ENCODE measurements at regions not wholly inside any gene's neighbourhood (a gene's known extent, or its start where the extent isn't known, plus 50 kb on each side); places are given as distances from the start of the nearest gene placed in this dataset.
A peak's percentile ranks its signal among the peaks of the same experiment; 100 is the strongest.
"Not testable (repeated sequence)": the region's sequence is repeated elsewhere in the genome, so short reads cannot be mapped to it uniquely, and the experiment has no call there.

DNA sequence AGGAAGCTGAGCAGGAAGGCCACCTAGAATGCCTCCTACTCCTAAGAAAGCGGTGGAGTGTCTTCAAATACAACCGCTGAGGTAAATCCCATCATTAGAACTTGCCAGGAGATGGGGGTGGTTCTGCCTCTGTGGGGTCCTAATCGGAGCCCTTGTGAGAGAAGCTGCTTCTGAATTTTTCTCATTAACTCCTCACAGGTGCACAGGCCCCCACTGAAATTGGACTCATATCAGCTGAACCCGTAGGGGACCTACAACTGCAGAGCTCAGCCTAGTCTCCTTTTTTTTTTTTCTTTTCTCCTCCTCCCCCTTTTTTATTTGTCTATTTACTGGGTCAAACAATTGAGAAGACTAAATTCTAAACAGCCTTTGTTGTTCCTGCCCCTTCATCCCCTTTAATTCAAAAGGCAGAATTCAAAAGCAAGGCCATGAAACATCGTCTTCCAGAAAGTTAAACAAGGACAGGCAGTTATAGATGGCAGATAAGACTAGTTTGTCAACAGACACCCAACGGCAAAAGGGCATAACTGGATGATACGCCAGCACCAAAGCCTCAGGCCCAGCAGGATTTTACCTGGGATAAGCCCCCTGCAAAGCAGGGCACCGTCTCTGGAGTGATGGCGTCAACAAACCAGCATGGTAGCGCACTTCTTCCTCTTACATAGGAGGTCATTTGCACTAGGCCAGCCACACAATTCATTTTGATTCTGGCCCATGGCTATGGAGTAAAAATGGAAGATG is 213.7 kb upstream of the HES1 start:
- H3K9me3 Mint-ChIP-seq: peaks cover 0 to 10% (median 4%) of the 10 kb centered on the region in 9 donors
- POLR2A ChIA-PET: no interaction called here
- H3K27ac Mint-ChIP-seq: no peak overlapping the region
- no peak for ATAC-seq
- DNase-seq: no peak
- H3K4me1 Mint-ChIP-seq: peaks cover 0 to 4% (median 0%) of the 10 kb centered on the region in 4 donors
- no peaks in the 10 kb centered on the region for H3K36me3 Mint-ChIP-seq
- H3K27me3 Mint-ChIP-seq: peaks cover 0 to 6% (median 2%) of the 10 kb centered on the region in 5 donors
- no peak overlapping the region for H3K4me3 Mint-ChIP-seq

DNA sequence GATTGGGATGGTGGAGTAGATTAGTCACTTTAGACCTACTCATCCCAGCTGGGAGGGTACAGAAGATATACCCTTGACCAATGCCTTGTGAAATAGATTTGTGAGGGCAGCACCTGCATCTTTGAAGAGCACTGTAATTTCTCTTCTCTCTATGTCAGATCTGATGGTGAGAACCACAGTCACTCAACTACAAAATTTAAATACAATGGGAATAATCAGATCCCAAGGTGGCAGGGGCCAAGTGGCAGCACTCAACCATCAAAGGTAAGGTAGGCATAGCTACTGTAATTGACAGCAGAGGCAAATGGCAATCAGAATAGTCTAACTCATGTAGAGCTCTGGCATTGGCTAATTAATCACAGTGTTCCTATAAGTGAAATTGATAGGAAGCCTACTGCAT is 212.0 kb upstream of the HES1 start:
- DNase-seq, H3K36me3 Mint-ChIP-seq, POLR2A ChIA-PET, H3K4me3 Mint-ChIP-seq, H3K27me3 Mint-ChIP-seq, H3K4me1 Mint-ChIP-seq, ATAC-seq, H3K27ac Mint-ChIP-seq: not testable (repeated sequence)
- H3K9me3 Mint-ChIP-seq: peaks cover 0 to 10% (median 4%) of the 10 kb centered on the region in 9 donors

DNA sequence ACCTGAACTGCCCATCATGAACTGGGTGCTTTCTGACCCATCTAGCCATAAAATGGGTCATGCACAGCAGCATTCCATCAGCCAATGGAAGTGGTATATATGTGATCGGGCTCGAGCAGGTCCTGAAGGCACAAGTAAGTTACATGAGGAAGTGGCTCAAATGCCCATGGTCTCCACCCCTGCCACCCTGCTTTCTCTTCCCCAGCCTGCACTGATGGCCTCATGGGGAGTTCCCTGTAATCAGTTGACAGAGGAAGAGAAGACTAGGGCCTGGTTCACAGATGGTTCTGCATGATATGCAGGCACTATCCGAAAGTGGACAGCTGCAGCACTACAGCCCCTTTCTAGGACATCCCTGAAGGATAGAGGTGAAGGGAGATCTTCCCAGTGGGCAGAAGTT is 209.9 kb upstream of the HES1 start:
- H3K4me3 Mint-ChIP-seq, POLR2A ChIA-PET, H3K27ac Mint-ChIP-seq, ATAC-seq, H3K36me3 Mint-ChIP-seq, H3K4me1 Mint-ChIP-seq, DNase-seq: not testable (repeated sequence)
- Mint-ChIP-seq H3K27me3 (peaks cover 0 to 14% (median 2%) of the 10 kb centered on the region in 5 donors), H3K9me3 (peaks cover 0 to 10% (median 4%) of the 10 kb centered on the region in 9 donors)

DNA sequence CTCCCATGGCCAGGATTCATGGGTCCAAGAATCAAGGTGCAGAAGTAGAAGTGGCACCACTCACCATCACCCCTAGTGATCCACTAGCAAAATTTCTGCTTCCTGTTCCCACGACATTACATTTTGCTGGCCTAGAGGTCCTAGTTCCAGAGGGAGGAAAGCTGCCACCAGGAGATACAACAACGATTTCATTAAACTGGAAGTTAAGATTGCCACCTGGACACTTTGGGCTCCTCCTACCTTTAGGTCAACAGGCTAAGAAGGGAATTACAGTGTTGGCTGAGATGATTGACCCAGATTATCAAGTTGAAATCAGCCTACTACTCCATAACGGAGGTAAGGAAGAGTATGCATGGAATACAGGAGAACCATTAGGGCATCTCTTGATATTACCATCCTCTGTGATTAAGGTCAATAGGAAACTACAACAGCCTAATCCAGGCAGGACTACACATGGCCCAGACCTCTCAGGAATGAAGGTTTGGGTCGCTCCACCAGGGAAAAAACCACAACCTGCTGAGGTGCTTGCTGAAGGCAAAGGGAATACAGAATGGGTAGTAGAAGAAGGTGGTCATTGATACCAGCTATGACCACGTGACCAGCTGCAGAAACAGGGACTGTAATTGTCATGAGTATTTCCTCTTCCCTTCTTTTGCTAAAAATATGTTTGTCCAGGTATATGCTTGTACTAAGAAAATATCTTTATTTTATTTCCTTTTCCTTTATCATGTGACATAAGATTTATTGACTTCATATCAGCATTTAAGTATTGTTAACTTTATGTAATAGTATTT is 208.3 kb upstream of the HES1 start:
- H3K27ac Mint-ChIP-seq, ATAC-seq, H3K36me3 Mint-ChIP-seq, H3K4me3 Mint-ChIP-seq, POLR2A ChIA-PET, DNase-seq, H3K4me1 Mint-ChIP-seq: not testable (repeated sequence)
- peaks cover 0 to 10% (median 4%) of the 10 kb centered on the region in 9 donors for H3K9me3 Mint-ChIP-seq
- peaks cover 2 to 17% (median 10%) of the 10 kb centered on the region in 5 donors for H3K27me3 Mint-ChIP-seq

DNA sequence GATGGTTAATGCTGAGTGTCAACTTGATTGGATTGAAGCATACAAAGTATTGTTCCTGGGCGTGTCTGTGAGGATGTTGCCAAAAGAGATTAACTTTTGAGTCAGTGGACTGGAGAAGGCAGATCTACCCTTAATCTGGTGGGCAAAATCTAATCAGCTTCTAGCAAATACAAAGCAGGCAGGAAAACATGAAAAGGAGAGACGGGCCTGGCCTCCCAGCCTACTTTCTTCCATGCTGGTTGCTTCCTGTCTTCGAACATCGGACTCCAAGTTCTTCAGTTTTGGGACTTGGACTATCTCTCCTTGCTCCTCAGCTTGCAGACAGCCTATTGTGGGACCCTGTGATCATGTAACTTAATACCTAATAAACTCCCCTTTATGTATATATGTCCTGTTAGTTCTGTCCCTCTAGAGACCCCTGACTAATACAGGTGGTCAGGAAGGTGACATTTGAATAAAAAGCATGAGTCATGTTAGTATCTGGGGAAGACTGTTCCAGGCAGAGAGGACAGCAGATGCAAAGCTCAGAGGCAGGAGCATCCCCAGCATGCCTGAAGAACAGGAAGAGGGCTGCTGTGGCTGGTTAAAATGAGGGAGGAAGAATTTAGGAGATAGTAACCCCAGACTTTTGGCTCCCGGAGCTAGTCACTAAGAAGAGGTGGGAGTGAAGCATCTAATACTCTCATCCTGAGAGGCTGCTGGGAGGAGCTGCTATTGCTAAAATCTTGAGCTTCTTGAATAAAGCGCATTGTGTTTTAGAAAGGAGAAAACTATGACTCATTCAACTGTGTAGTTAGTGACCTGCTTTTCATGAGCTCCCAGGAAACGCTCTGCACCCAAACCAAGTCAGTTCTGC is 207.4 kb upstream of the HES1 start:
- DNase-seq (no peak), ATAC-seq (no peak)
- POLR2A ChIA-PET: no interaction called here
- Mint-ChIP-seq H3K4me3 (no peak overlapping the region), H3K4me1 (peaks cover 0 to 4% (median 0%) of the 10 kb centered on the region in 4 donors), H3K27ac (no peak overlapping the region), H3K9me3 (peaks cover 0 to 8% (median 2%) of the 10 kb centered on the region in 9 donors), H3K27me3 (peaks cover 2 to 16% (median 13%) of the 10 kb centered on the region in 5 donors), H3K36me3 (no peaks in the 10 kb centered on the region)

DNA sequence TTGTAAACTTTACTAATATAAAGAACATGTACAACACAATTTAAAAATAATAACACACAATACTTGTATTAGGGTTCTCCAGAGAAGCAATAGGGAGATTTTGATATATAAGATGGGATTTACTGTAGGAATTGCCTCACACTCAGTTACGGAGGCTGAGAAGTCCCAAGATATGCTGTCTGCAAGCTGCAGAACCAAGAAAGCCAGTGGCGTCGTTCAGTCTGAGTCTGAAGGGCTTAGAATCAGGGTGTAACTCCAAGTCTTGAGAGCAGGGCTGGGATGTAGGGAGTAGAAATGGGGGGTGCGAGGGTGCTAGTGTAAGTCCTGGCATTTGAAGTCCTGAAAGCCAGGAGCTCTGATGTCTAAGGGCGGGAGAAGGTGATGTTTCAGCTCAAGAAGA is 206.6 kb upstream of the HES1 start:
- Mint-ChIP-seq H3K9me3 (no peaks in the 10 kb centered on the region), H3K4me1 (peaks cover 0 to 4% (median 0%) of the 10 kb centered on the region in 4 donors), H3K36me3 (no peaks in the 10 kb centered on the region), H3K27ac (no peak overlapping the region), H3K4me3 (no peak overlapping the region), H3K27me3 (peaks cover 2 to 21% (median 13%) of the 10 kb centered on the region in 5 donors)
- DNase-seq (no peak), ATAC-seq (no peak)
- POLR2A ChIA-PET: no interaction called here

DNA sequence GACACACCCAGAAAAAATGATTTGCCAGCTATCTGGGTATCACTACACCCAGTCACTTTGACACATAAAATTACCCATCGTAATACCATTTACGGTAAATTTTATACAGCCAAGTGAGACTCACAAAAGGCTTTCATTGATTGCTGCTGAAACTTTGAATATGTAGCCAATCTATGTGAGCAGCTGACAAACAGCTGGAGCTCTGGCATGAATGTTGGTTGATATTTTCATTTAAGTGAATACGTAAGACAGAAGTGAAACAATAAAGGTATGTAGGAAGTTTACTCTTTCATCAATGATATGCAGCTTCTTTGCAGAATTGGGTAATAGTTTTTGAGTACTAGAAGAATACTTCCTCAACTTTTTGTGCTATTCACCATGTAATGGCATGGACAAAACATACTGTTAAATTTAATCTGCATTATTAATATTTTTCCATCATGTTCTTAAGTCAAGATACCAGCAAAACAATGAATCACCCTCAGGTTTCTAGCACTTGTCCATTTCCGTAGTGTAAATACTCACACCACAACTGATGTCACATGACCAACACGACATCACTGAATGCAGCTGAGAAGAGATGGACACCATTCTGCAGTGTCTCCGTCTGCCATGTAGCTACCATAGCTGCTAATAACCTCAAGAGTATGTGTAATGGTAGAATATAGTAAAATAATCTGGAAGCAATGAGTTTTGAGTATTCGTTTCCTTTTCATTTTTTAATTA is 205.9 kb upstream of the HES1 start:
- POLR2A ChIA-PET: no interaction called here
- H3K36me3 Mint-ChIP-seq: no peaks in the 10 kb centered on the region
- ATAC-seq: no peak
- DNase-seq: no peak
- peaks cover 2 to 21% (median 14%) of the 10 kb centered on the region in 5 donors for H3K27me3 Mint-ChIP-seq
- H3K27ac Mint-ChIP-seq: no peak overlapping the region
- no peak overlapping the region for H3K4me3 Mint-ChIP-seq
- H3K9me3 Mint-ChIP-seq: no peaks in the 10 kb centered on the region
- H3K4me1 Mint-ChIP-seq: peaks cover 0 to 4% (median under 1%) of the 10 kb centered on the region in 4 donors

DNA sequence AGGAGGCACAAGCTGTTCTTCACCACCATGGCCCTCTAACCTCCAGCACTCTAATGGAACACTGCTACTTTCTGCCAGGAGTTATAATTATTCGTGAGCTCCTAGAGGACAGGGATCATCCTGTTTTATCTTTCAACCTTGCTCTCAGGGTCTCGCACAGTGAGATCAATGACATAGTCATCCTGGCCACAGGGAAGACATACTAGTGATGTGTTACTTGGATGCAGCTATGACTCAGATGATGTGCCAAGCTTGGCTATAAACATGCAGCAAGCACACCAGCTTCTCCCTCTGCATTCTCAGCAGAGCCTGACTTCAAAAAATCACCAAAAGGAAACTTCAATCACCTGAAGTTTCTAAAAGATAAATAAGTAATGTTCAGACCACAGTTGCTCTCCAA is 203.8 kb upstream of the HES1 start:
- DNase-seq: no peak
- no peaks in the 10 kb centered on the region for H3K36me3 Mint-ChIP-seq
- H3K9me3 Mint-ChIP-seq: no peaks in the 10 kb centered on the region
- H3K27ac Mint-ChIP-seq: no peak overlapping the region
- POLR2A ChIA-PET: no interaction called here
- ATAC-seq: no peak
- peaks cover 0 to 22% (median 14%) of the 10 kb centered on the region in 5 donors for H3K27me3 Mint-ChIP-seq
- no peak overlapping the region for H3K4me3 Mint-ChIP-seq
- H3K4me1 Mint-ChIP-seq: peaks cover 0 to 2% (median 0%) of the 10 kb centered on the region in 4 donors

DNA sequence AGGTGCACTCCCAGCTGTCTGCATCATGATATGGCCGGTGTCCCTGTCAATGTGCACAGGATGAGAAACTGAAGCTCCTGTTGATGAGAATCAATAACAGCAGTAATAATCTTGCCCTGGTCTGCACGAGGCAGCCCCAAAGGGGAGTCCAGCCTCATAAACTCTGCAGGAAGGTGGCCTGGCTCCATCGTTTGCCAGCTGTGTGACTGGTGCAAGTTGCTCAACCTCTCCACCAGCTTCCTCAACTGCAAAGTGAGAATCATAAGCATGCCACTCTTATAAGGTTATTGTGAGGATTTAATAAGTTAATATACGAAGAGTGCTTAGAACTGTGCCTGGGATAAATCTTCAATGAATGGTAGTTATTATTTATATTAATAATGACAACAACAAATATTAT is 203.4 kb upstream of the HES1 start:
- Mint-ChIP-seq H3K27me3 (peaks cover 0 to 22% (median 14%) of the 10 kb centered on the region in 5 donors), H3K9me3 (no peaks in the 10 kb centered on the region), H3K36me3 (no peaks in the 10 kb centered on the region), H3K27ac (no peak overlapping the region), H3K4me1 (peaks cover 0 to 2% (median 0%) of the 10 kb centered on the region in 4 donors), H3K4me3 (no peak overlapping the region)
- DNase-seq (no peak), ATAC-seq (no peak)
- POLR2A ChIA-PET: no interaction called here

DNA sequence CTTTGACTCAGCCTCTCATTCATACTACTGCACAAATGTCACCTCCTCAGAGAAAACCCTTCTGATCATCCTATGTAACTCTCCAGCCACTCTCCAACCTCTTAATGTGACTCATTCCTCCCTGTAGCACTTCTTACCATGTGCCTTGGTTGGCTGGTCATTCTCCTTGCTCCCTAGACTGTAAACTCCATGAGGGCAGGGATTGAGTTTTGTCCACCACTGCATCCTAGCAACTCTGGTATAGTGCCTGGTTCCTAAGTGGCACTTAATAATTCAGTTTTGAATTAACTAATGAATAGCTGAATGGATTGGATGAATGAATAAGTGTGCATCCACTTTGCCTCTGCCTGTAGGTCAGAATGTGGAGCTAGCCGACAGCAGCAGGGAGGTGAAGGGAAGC is 202.5 kb upstream of the HES1 start:
- POLR2A ChIA-PET: no interaction called here
- DNase-seq (no peak), ATAC-seq (no peak)
- Mint-ChIP-seq H3K27me3 (peaks cover 0 to 22% (median 14%) of the 10 kb centered on the region in 5 donors), H3K27ac (no peak overlapping the region), H3K4me1 (peaks cover 0 to 2% (median 0%) of the 10 kb centered on the region in 4 donors), H3K36me3 (no peaks in the 10 kb centered on the region), H3K4me3 (no peak overlapping the region), H3K9me3 (no peaks in the 10 kb centered on the region)

DNA sequence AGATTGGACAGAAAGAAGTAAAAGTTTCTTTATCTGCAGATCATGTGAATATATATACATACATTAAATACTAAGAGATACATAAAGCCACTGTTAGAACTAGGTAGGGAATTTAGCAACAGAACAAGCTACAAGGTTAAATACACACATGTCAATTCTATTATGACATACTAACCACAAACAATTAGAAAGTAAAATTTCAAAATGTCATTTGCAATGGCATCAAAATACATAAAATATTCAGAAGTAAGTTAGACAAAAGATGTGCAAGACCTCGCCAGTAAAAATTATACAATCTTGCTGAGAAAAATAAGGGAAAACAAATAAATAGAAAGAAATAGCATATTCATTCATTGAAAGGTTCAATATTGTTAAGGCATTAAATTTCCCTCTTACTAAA is 200.0 kb upstream of the HES1 start:
- Mint-ChIP-seq H3K9me3 (no peaks in the 10 kb centered on the region), H3K27me3 (peaks cover 3 to 21% (median 12%) of the 10 kb centered on the region in 5 donors), H3K27ac (no peak overlapping the region), H3K4me3 (no peak overlapping the region), H3K36me3 (no peaks in the 10 kb centered on the region), H3K4me1 (peaks cover 0 to 2% (median 0%) of the 10 kb centered on the region in 4 donors)
- DNase-seq (no peak), ATAC-seq (no peak)
- POLR2A ChIA-PET: no interaction called here

DNA sequence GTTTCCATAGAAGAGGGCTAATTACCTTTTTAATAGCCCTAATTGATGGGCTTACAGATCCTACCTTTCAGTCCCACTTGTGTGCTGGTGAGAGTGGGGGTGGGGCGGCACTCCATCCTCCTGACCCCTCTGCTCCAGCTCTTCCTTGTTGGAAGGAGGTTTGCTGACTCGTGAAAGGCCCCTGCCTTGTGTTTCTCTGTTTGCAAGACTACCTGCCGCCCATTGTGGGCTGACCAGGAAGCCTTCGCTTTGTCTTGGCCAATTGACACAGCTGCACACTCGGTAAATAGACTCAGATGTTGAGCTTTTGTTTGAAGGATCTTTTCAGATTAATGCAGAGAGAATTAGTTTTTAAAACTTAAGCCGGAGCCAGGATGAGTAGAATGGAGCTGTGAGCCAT is 197.3 kb upstream of the HES1 start:
- POLR2A ChIA-PET: no interaction called here
- no peaks in the 10 kb centered on the region for H3K9me3 Mint-ChIP-seq
- no peaks in the 10 kb centered on the region for H3K36me3 Mint-ChIP-seq
- H3K4me1 Mint-ChIP-seq: peaks cover 0 to 2% (median 0%) of the 10 kb centered on the region in 4 donors
- H3K27ac Mint-ChIP-seq: no peak overlapping the region
- ATAC-seq (no peak), DNase-seq (no peak)
- peaks cover 3 to 12% (median 4%) of the 10 kb centered on the region in 5 donors for H3K27me3 Mint-ChIP-seq
- H3K4me3 Mint-ChIP-seq: peak overlapping the region in 1 of 10 donors; percentile 55

All from naive thymus-derived CD8-positive, alpha-beta T cell (primary cell).